Choroid plexus epithelial cell (primary cell): ENCODE measurements at regions not wholly inside any gene's neighbourhood (a gene's known extent, or its start where the extent isn't known, plus 50 kb on each side); places are given as distances from the start of the nearest gene placed in this dataset.
A peak's percentile ranks its signal among the peaks of the same experiment; 100 is the strongest.

Experiments used
- DNase-seq: peaks from one replicate; pipeline ENCODE4 v3.0.0-alpha.2; 2010; ENCODE audit warnings: low read depth
- H3K4me3 ChIP-seq: 2 replicates; pipeline ENCODE4 v1.5.1; 2011; ENCODE audit warnings: low read depth, mild to moderate bottlenecking, control low read depth, low read length, moderate library complexity
- CTCF ChIP-seq: conservative IDR thresholded peaks from 2 replicates; pipeline ENCODE4 v1.5.1; 2011; ENCODE audit warnings: low read depth, mild to moderate bottlenecking, control low read depth, inconsistent platforms, low read length, moderate library complexity

GRCh38 chr9:3161912-3162311, 318.0 kb upstream of the PUM3 start:
- H3K4me3 ChIP-seq = no peak overlapping the region
- no peak for TF ChIP-seq CTCF
- no peak for DNase-seq

GRCh38 chr9:3157011-3157410, 313.1 kb upstream of the PUM3 start:
- DNase-seq = no peak
- H3K4me3 ChIP-seq = no peak overlapping the region
- TF ChIP-seq CTCF = no peak

- no peak for DNase-seq
- no peak for TF ChIP-seq CTCF
- H3K4me3 ChIP-seq = no peak overlapping the region
Measured at GRCh38 chr9:3151672-3152576, 308.0 kb upstream of the PUM3 start.

GRCh38 chr9:3150074-3150473, 306.2 kb upstream of the PUM3 start:
- DNase-seq = no peak
- TF ChIP-seq CTCF = no peak
- H3K4me3 ChIP-seq = no peak overlapping the region

GRCh38 chr9:3138231-3139229, 294.6 kb upstream of the PUM3 start:
- no peak for TF ChIP-seq CTCF

GRCh38 chr9:3137347-3137695, 293.4 kb upstream of the PUM3 start:
- TF ChIP-seq CTCF = no peak
- no peak overlapping the region for H3K4me3 ChIP-seq
- DNase-seq = no peak

More at GRCh38 chr9:3138231-3139229, 294.6 kb upstream of the PUM3 start:
- peak; percentile 12 for DNase-seq
- no peak overlapping the region for H3K4me3 ChIP-seq
